GM12891 (cell line): ENCODE measurements at regions not wholly inside any gene's neighbourhood (a gene's known extent, or its start where the extent isn't known, plus 50 kb on each side); places are given as distances from the start of the nearest gene placed in this dataset.
"Not testable (repeated sequence)": the region's sequence is repeated elsewhere in the genome, so short reads cannot be mapped to it uniquely, and the experiment has no call there.

Experiments used
- DNase-seq: peaks from one replicate; pipeline ENCODE4 v3.0.0; 2011; ENCODE audit warnings: low spot score; ENCODE audit not compliant: insufficient read length
- FAIRE-seq: peaks from 2 replicates; lab custom pipeline; 2011; peaks lifted over from hg19 to GRCh38; lab: Jason Lieb, UNC
- PAX5 ChIP-seq: IDR thresholded peaks from 2 replicates; pipeline ENCODE4 v1.6.1; 2011; ENCODE audit warnings: low read length, moderate library complexity, mild to moderate bottlenecking; ENCODE audit not compliant: insufficient read depth, severe bottlenecking
- POLR2A ChIP-seq: IDR thresholded peaks from 2 replicates; pipeline ENCODE4 v1.6.1; 2011; ENCODE audit warnings: low read depth, low read length, control low read depth
- POLR2AphosphoS5 ChIP-seq: IDR thresholded peaks from 2 replicates; pipeline ENCODE4 v1.6.1; 2011; ENCODE audit warnings: low read depth, low read length, control low read depth
- POU2F2 ChIP-seq: IDR thresholded peaks from 2 replicates; pipeline ENCODE4 v1.6.1; 2011; ENCODE audit warnings: low read depth, mild to moderate bottlenecking, control low read depth, low read length, moderate library complexity
- SPI1 ChIP-seq: IDR thresholded peaks from 2 replicates; pipeline ENCODE4 v1.6.1; 2011; ENCODE audit warnings: low read depth, low read length, control low read depth
- TAF1 ChIP-seq: IDR thresholded peaks from 2 replicates; pipeline ENCODE4 v1.6.1; 2011; ENCODE audit warnings: low read depth, low read length, control low read depth

- FAIRE-seq (no peak), DNase-seq (no peak)
- TF ChIP-seq TAF1 (no peak), POLR2A (no peak), PAX5 (no peak)
These were observed 1191.8 kb upstream of the AUTS2 start for GRCh38 chr7:68406480-68406879.

GRCh38 chr7:68407460-68407859 is 1190.8 kb upstream of the AUTS2 start:
- FAIRE-seq (no peak), DNase-seq (no peak)
- TF ChIP-seq POLR2A: no peak
- no peak for TF ChIP-seq POLR2AphosphoS5
- no peak for TF ChIP-seq POU2F2
- no peak for TF ChIP-seq TAF1
- TF ChIP-seq SPI1: no peak
- TF ChIP-seq PAX5: no peak

- TF ChIP-seq POLR2AphosphoS5: no peak
- no peak for TF ChIP-seq SPI1
- no peak for TF ChIP-seq POU2F2
- TF ChIP-seq TAF1: no peak
- TF ChIP-seq POLR2A: no peak
- DNase-seq (no peak), FAIRE-seq (no peak)
These were observed 1189.4 kb upstream of the AUTS2 start for GRCh38 chr7:68408873-68409272.

GRCh38 chr7:68409851-68410250 is 1188.4 kb upstream of the AUTS2 start:
- DNase-seq (no peak), FAIRE-seq (no peak)
- no peak for TF ChIP-seq POLR2AphosphoS5
- no peak for TF ChIP-seq SPI1
- no peak for TF ChIP-seq PAX5
- TF ChIP-seq TAF1: no peak
- no peak for TF ChIP-seq POLR2A
- no peak for TF ChIP-seq POU2F2

- not testable (repeated sequence) for DNase-seq, FAIRE-seq
These were observed 1187.6 kb upstream of the AUTS2 start for GRCh38 chr7:68410693-68411092.

GRCh38 chr7:68411742-68412141 is 1186.5 kb upstream of the AUTS2 start:
- FAIRE-seq (no peak), DNase-seq (no peak)

GRCh38 chr7:68414631-68415425 is 1183.4 kb upstream of the AUTS2 start:
- no peak for FAIRE-seq
- TF ChIP-seq POLR2A: no peak
- no peak for TF ChIP-seq PAX5
- TF ChIP-seq POLR2AphosphoS5: no peak
- TF ChIP-seq POU2F2: no peak
- TF ChIP-seq SPI1: no peak
- TF ChIP-seq TAF1: no peak
- no peak for DNase-seq

More at GRCh38 chr7:68411742-68412141, 1186.5 kb upstream of the AUTS2 start:
- TF ChIP-seq TAF1 (no peak), PAX5 (no peak), POLR2AphosphoS5 (no peak), POLR2A (no peak), POU2F2 (no peak), SPI1 (no peak)

GRCh38 chr7:68417002-68417401 is 1181.3 kb upstream of the AUTS2 start:
- FAIRE-seq (no peak), DNase-seq (no peak)
- no peak for TF ChIP-seq POU2F2
- TF ChIP-seq TAF1: no peak
- TF ChIP-seq POLR2AphosphoS5: no peak
- no peak for TF ChIP-seq POLR2A
- no peak for TF ChIP-seq SPI1
- TF ChIP-seq PAX5: no peak

- FAIRE-seq (no peak), DNase-seq (no peak)
- TF ChIP-seq SPI1 (no peak), PAX5 (no peak), POLR2A (no peak)
These were observed 1180.6 kb upstream of the AUTS2 start for GRCh38 chr7:68417659-68418058.

- DNase-seq (no peak), FAIRE-seq (no peak)
- TF ChIP-seq POU2F2 (no peak), PAX5 (no peak), POLR2AphosphoS5 (no peak), SPI1 (no peak), TAF1 (no peak), POLR2A (no peak)
These were observed 1177.7 kb upstream of the AUTS2 start for GRCh38 chr7:68420342-68421192.
